Keratinocyte (primary cell): ENCODE measurements at regions not wholly inside any gene's neighbourhood (a gene's known extent, or its start where the extent isn't known, plus 50 kb on each side); places are given as distances from the start of the nearest gene placed in this dataset.

ENCODE experiments used
- DNase-seq: peaks from one replicate; pipeline ENCODE4 v3.0.0-alpha.2; 2011; ENCODE audit warnings: low read depth, missing footprints, low spot score
- FAIRE-seq: peaks from 2 replicates; lab custom pipeline; 2011; peaks lifted over from hg19 to GRCh38; lab: Jason Lieb, UNC
- H2AFZ ChIP-seq: 2 replicates; pipeline ENCODE4 v1.6.0; 2012; ENCODE audit warnings: low read length, control low read depth, inconsistent platforms; ENCODE audit not compliant: control insufficient read depth
- H3K27ac ChIP-seq: 2 replicates; pipeline ENCODE4 v1.5.1; 2011; ENCODE audit warnings: low read length; ENCODE audit not compliant: control insufficient read depth, insufficient read depth
- H3K27me3 ChIP-seq: 3 replicates; pipeline ENCODE4 v1.6.0; 2011; ENCODE audit warnings: low read length; ENCODE audit not compliant: control insufficient read depth, insufficient read depth; ENCODE audit errors: extremely low read depth
- H3K36me3 ChIP-seq, 2 experiments: 2 replicates in 1 of 2; 3 replicates in 1 of 2; pipeline ENCODE4 v1.5.1; 2011; ENCODE audit warnings: low read length in 2 of 2, mild to moderate bottlenecking in 1 of 2; ENCODE audit not compliant: control insufficient read depth in 2 of 2, insufficient read depth in 2 of 2; ENCODE audit errors: extremely low read depth in 1 of 2
- H3K4me1 ChIP-seq: 3 replicates; pipeline ENCODE4 v1.5.1; 2011; ENCODE audit warnings: low read length; ENCODE audit not compliant: control insufficient read depth, insufficient read depth; ENCODE audit errors: extremely low read depth
- H3K4me2 ChIP-seq: 3 replicates; pipeline ENCODE4 v1.6.0; 2011; ENCODE audit warnings: low read depth, low read length; ENCODE audit not compliant: control insufficient read depth, insufficient read depth; ENCODE audit errors: extremely low read depth
- H3K4me3 ChIP-seq, 3 experiments: fragments of 200-600 bp in 1 of 3; sonication (generic) in 1 of 3; 2 replicates in 2 of 3; 3 replicates in 1 of 3; pipeline ENCODE4 v1.5.1; 2011 to 2016; ENCODE audit warnings: low read length in 3 of 3, mild to moderate bottlenecking in 3 of 3, control low read depth in 2 of 3, inconsistent platforms in 1 of 3, low read depth in 1 of 3, mixed read lengths in 1 of 3, mixed run types in 1 of 3, moderate library complexity in 1 of 3; ENCODE audit not compliant: control insufficient read depth in 2 of 3, insufficient read depth in 2 of 3; ENCODE audit errors: extremely low read depth in 1 of 3
- H3K79me2 ChIP-seq: 2 replicates; pipeline ENCODE4 v1.6.0; 2012; ENCODE audit warnings: low read length; ENCODE audit not compliant: control insufficient read depth, insufficient read depth
- H3K9ac ChIP-seq: 3 replicates; pipeline ENCODE4 v1.6.0; 2011; ENCODE audit warnings: low read length; ENCODE audit not compliant: control insufficient read depth, insufficient read depth; ENCODE audit errors: extremely low read depth
- H3K9me1 ChIP-seq: 3 replicates; pipeline ENCODE4 v1.6.0; 2011; ENCODE audit warnings: low read length; ENCODE audit not compliant: control insufficient read depth, insufficient read depth; ENCODE audit errors: extremely low read depth
- H3K9me3 ChIP-seq: 2 replicates; pipeline ENCODE4 v1.5.1; 2012; ENCODE audit warnings: low read depth, low read length; ENCODE audit not compliant: control insufficient read depth
- H4K20me1 ChIP-seq: 3 replicates; pipeline ENCODE4 v1.6.0; 2011; ENCODE audit warnings: low read length; ENCODE audit not compliant: control insufficient read depth, insufficient read depth; ENCODE audit errors: extremely low read depth
- CTCF ChIP-seq, 3 experiments: IDR thresholded peaks in 1 of 3; conservative IDR thresholded peaks in 1 of 3; optimal IDR thresholded peaks in 1 of 3; 2 replicates in 2 of 3; 3 replicates in 1 of 3; pipeline versions ENCODE3 to v1.5.1; 2011; ENCODE audit warnings: low read length in 3 of 3, mild to moderate bottlenecking in 3 of 3, moderate library complexity in 2 of 3, control low read depth in 1 of 3, inconsistent platforms in 1 of 3; ENCODE audit not compliant: insufficient read depth in 2 of 3; ENCODE audit errors: extremely low read depth in 1 of 3
- EZH2 ChIP-seq: IDR thresholded peaks from one replicate; pipeline ENCODE4 v1.6.1; 2012; ENCODE audit warnings: inconsistent platforms, mild to moderate bottlenecking, low read length, moderate library complexity
- dilution Hi-C: fragments of 300-500 bp; cut with MboI; formaldehyde crosslinking; loops from one replicate; pipeline ENCODE4 v1.7.0; 2020; ENCODE audit warnings: low sequenced_read_pairs; ENCODE audit not compliant: extremely low pct_ligation_motif_present

DNA sequence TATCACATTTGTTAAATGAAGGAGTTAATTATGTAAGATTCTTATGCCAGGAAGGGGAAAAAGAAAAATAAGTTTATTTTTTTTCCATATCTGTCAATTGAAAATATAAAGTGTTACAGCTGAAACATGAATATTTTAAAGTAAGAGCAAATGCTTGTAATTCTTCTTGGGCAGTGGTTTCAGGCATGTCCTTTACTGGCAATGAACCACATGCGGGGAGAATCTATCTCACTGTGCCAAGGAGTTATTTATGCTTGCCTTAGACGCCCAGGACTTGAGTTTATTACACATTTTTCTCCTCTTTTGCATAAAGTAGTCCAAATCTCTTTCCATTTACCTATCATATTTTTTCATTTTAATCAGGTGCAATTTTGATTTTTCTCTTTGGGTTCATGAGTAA lies 207.8 kb upstream of the NRIP1 start:
- H3K79me2 ChIP-seq, result no peaks in the 10 kb centered on the region
- no peaks in the 10 kb centered on the region for H4K20me1 ChIP-seq
- H3K27ac ChIP-seq, result no peak overlapping the region
- H3K4me3 ChIP-seq, result no peak overlapping the region
- H2AFZ ChIP-seq, result no peak overlapping the region
- H3K9me1 ChIP-seq, result no peaks in the 10 kb centered on the region
- H3K4me2 ChIP-seq, result no peak overlapping the region
- H3K27me3 ChIP-seq, result no peaks in the 10 kb centered on the region
- no peak overlapping the region for H3K9ac ChIP-seq
- no peaks in the 10 kb centered on the region for H3K4me1 ChIP-seq
- dilution Hi-C loops, result no loop called here
- no peak for FAIRE-seq
- no peaks in the 10 kb centered on the region for H3K9me3 ChIP-seq
- DNase-seq, result no peak
- no peaks in the 10 kb centered on the region for H3K36me3 ChIP-seq
- no peak for TF ChIP-seq EZH2
- TF ChIP-seq CTCF (optimal IDR thresholded peaks at IDR 0.05 in 1 of 3, IDR thresholded peaks at IDR 0.05 in 1 of 3, conservative IDR thresholded peaks at IDR 0.05 in 1 of 3; ENCODE audit: extremely low read depth in 1 of 3, insufficient read depth in 2 of 3, low read length in 3 of 3), result no peak

GRCh38 chr21:15273244-15273643 lies 208.4 kb upstream of the NRIP1 start:
- Histone ChIP-seq H3K9me1 (no peaks in the 10 kb centered on the region), H3K9ac (no peak overlapping the region), H4K20me1 (no peaks in the 10 kb centered on the region), H3K27ac (no peak overlapping the region), H3K79me2 (no peaks in the 10 kb centered on the region), H3K4me3 (no peak overlapping the region), H3K27me3 (no peaks in the 10 kb centered on the region), H3K4me1 (no peaks in the 10 kb centered on the region), H3K4me2 (no peak overlapping the region), H3K36me3 (no peaks in the 10 kb centered on the region), H3K9me3 (no peaks in the 10 kb centered on the region), H2AFZ (no peak overlapping the region)
- no peak for FAIRE-seq
- no peak for DNase-seq
- TF ChIP-seq CTCF (optimal IDR thresholded peaks at IDR 0.05 in 1 of 3, IDR thresholded peaks at IDR 0.05 in 1 of 3, conservative IDR thresholded peaks at IDR 0.05 in 1 of 3; ENCODE audit: extremely low read depth in 1 of 3, insufficient read depth in 2 of 3, low read length in 3 of 3) (no peak), EZH2 (no peak)
- dilution Hi-C loops, result no loop called here
